A673 (cell line): ENCODE measurements at regions not wholly inside any gene's neighbourhood (a gene's known extent, or its start where the extent isn't known, plus 50 kb on each side); places are given as distances from the start of the nearest gene placed in this dataset.

Experiments
- BruUV-seq: library from RNA; stranded (reverse); fragments of 400-500 nt; replicated peaks from 2 replicates; lab custom pipeline; 2021; lab: Mats Ljungman, UMichigan
- CTCF ChIA-PET: fragments of 300-600 bp; sonication (Branson Sonifier 250); formaldehyde crosslinking; loops from one replicate; lab custom pipeline; 2022; ENCODE audit warnings: antibody characterized with exemption; lab: Charles Lee
- POLR2A ChIA-PET: fragments of 300-600 bp; sonication (Branson Sonifier 250); formaldehyde crosslinking; loops from one replicate; lab custom pipeline; 2022; ENCODE audit warnings: antibody characterized with exemption; ENCODE audit not compliant: low non-redundant PET; lab: Charles Lee
- DNase-seq: peaks from one replicate; pipeline ENCODE4 v3.0.0-alpha.2; 2015; ENCODE audit warnings: low spot score
- H3K27ac ChIP-seq: fragments of 200-600 bp; sonication (generic); 2 replicates; pipeline ENCODE4 v1.5.1; 2016; ENCODE audit warnings: mixed run types, low read depth, mild to moderate bottlenecking, mixed read lengths, antibody characterized with exemption, low read length; ENCODE audit not compliant: poor library complexity, severe bottlenecking
- H3K27me3 ChIP-seq: fragments of 200-600 bp; sonication (generic); replicated peaks from 2 replicates; pipeline ENCODE4 v1.6.1; 2017; ENCODE audit warnings: mixed run types, low read depth, mild to moderate bottlenecking, mixed read lengths, antibody characterized with exemption, low read length; ENCODE audit not compliant: insufficient read depth, poor library complexity
- H3K36me3 ChIP-seq: fragments of 200-600 bp; sonication (generic); 2 replicates; pipeline ENCODE4 v1.6.1; 2016; ENCODE audit warnings: mixed run types, mild to moderate bottlenecking, mixed read lengths, antibody characterized with exemption, low read length; ENCODE audit not compliant: insufficient read depth, poor library complexity, severe bottlenecking
- H3K4me1 ChIP-seq: fragments of 200-600 bp; sonication (generic); 2 replicates; pipeline ENCODE4 v1.6.1; 2017; ENCODE audit warnings: mixed run types, mild to moderate bottlenecking, mixed read lengths, antibody characterized with exemption, low read length; ENCODE audit not compliant: insufficient read depth, poor library complexity, severe bottlenecking
- H3K4me3 ChIP-seq: fragments of 200-600 bp; sonication (generic); 2 replicates; pipeline ENCODE4 v1.5.1; 2016; ENCODE audit warnings: low read depth, mixed run types, mild to moderate bottlenecking, mixed read lengths, low read length; ENCODE audit not compliant: poor library complexity, severe bottlenecking
- H3K9me3 ChIP-seq: fragments of 200-600 bp; sonication (generic); 2 replicates; pipeline ENCODE4 v1.6.1; 2016; ENCODE audit warnings: mixed run types, low read depth, mild to moderate bottlenecking, mixed read lengths, antibody characterized with exemption, low read length; ENCODE audit not compliant: poor library complexity, severe bottlenecking
- CTCF ChIP-seq: fragments of 300-800, 200-600 bp; sonication (generic); conservative IDR thresholded peaks from 2 replicates; pipeline ENCODE4 v1.5.1; 2017; ENCODE audit warnings: low read depth, mild to moderate bottlenecking, antibody characterized with exemption, low read length, moderate library complexity, mixed read lengths
- EZH2 ChIP-seq: fragments of 200-600 bp; sonication (generic); IDR thresholded peaks from 2 replicates; pipeline ENCODE4 v1.6.1; 2017; ENCODE audit warnings: borderline replicate concordance, low read depth, mild to moderate bottlenecking, mixed read lengths, antibody characterized with exemption, low read length; ENCODE audit not compliant: poor library complexity, severe bottlenecking
- intact Hi-C: fragments of 100-400 bp; cut with micrococcal nuclease; formaldehyde crosslinking; loops from one replicate; pipeline ENCODE4 v1.10.0; 2022; ENCODE audit not compliant: unreplicated experiment

GRCh38 chr2:10190737-10191532 is 68.4 kb downstream of the RRM2 start:
- Histone ChIP-seq H3K4me3 (no peak overlapping the region), H3K27me3 (no peaks in the 10 kb centered on the region), H3K9me3 (no peaks in the 10 kb centered on the region), H3K27ac (no peak overlapping the region), H3K36me3 (no peaks in the 10 kb centered on the region), H3K4me1 (peaks cover 10% of the 10 kb centered on the region)
- ChIA-PET POLR2A (no interaction called here), CTCF (no interaction called here)
- no TSS peak for BruUV-seq
- no peak for TF ChIP-seq CTCF
- no peak for TF ChIP-seq EZH2
- intact Hi-C loops, result no loop called here
- no peak for DNase-seq

- H3K9me3 ChIP-seq, result no peaks in the 10 kb centered on the region
- no peaks in the 10 kb centered on the region for H3K36me3 ChIP-seq
- DNase-seq, result no peak
- H3K27me3 ChIP-seq, result no peaks in the 10 kb centered on the region
- no peak overlapping the region for H3K27ac ChIP-seq
- peaks cover 10% of the 10 kb centered on the region for H3K4me1 ChIP-seq
- BruUV-seq, result no TSS peak
- no peak overlapping the region for H3K4me3 ChIP-seq
- ChIA-PET CTCF (no interaction called here), POLR2A (no interaction called here)
- TF ChIP-seq CTCF, result no peak
- TF ChIP-seq EZH2, result no peak
- intact Hi-C loops, result no loop called here
These were observed 69.0 kb downstream of the RRM2 start for GRCh38 chr2:10191554-10191953.

- Histone ChIP-seq H3K4me3 (no peak overlapping the region), H3K27ac (no peak overlapping the region), H3K27me3 (no peaks in the 10 kb centered on the region), H3K36me3 (no peaks in the 10 kb centered on the region), H3K9me3 (no peaks in the 10 kb centered on the region), H3K4me1 (peaks cover 10% of the 10 kb centered on the region)
- BruUV-seq, result no TSS peak
- POLR2A ChIA-PET, result no interaction called here
- DNase-seq, result no peak
- TF ChIP-seq CTCF (no peak), EZH2 (no peak)
- intact Hi-C loops, result no loop called here
- CTCF ChIA-PET, result no interaction called here
These were observed 70.0 kb downstream of the RRM2 start for GRCh38 chr2:10192392-10193015.
